MM.1S (cell line): ENCODE measurements at regions not wholly inside any gene's neighbourhood (a gene's known extent, or its start where the extent isn't known, plus 50 kb on each side); places are given as distances from the start of the nearest gene placed in this dataset.

Source experiments
- CTCF ChIP-seq: fragments of 300-600 bp; sonication (generic); IDR thresholded peaks from 2 replicates; pipeline ENCODE4 v1.5.1; 2016; ENCODE audit warnings: antibody characterized with exemption, low read length, mixed read lengths
- EZH2 ChIP-seq: fragments of 300-600 bp; sonication (generic); optimal IDR thresholded peaks from 2 replicates; pipeline ENCODE3; 2017; ENCODE audit warnings: low read depth, mild to moderate bottlenecking, antibody characterized with exemption, low read length, mixed read lengths
- EZH2phosphoT487 ChIP-seq: fragments of 300-600 bp; sonication (generic); IDR thresholded peaks from 2 replicates; pipeline ENCODE4 v1.6.1; 2018; ENCODE audit warnings: antibody characterized with exemption, low read length

- no peak for TF ChIP-seq EZH2
- no peak for TF ChIP-seq CTCF
- TF ChIP-seq EZH2phosphoT487 = no peak
These were observed 482.5 kb downstream of the RWDD3 start for GRCh38 chr1:95716550-95716949.
